Endothelial cell of umbilical vein (primary cell): ENCODE measurements at regions not wholly inside any gene's neighbourhood (a gene's known extent, or its start where the extent isn't known, plus 50 kb on each side); places are given as distances from the start of the nearest gene placed in this dataset.
"Not testable (repeated sequence)": the region's sequence is repeated elsewhere in the genome, so short reads cannot be mapped to it uniquely, and the experiment has no call there.

Experiments used
- BruUV-seq: library from RNA; stranded (reverse); fragments of 400-500 nt; replicated peaks from 2 replicates; lab custom pipeline; 2021; lab: Mats Ljungman, UMichigan
- CTCF ChIA-PET: fragments of 300-600, 350-600 bp; sonication (Branson Sonifier 250); formaldehyde crosslinking; loops from one replicate; lab custom pipeline; 2021; ENCODE audit warnings: antibody characterized with exemption, inconsistent platforms; lab: Charles Lee
- POLR2A ChIA-PET: fragments of 300-600, 350-600 bp; sonication (Branson Sonifier 250); formaldehyde crosslinking; loops from one replicate; lab custom pipeline; 2021; ENCODE audit warnings: antibody characterized with exemption, inconsistent platforms; lab: Charles Lee
- DNase-seq: peaks from one replicate; pipeline ENCODE4 v3.0.0-alpha.2; 2011; ENCODE audit warnings: low read depth, low spot score
- FAIRE-seq: peaks from 2 replicates; lab custom pipeline; 2011; peaks lifted over from hg19 to GRCh38; lab: Jason Lieb, UNC
- H2AFZ ChIP-seq: 2 replicates; pipeline ENCODE4 v1.6.0; 2012; ENCODE audit warnings: low read depth, low read length, control low read depth, inconsistent platforms
- H3K27ac ChIP-seq: 2 replicates; pipeline ENCODE4 v1.5.1; 2011; ENCODE audit warnings: low read depth, mild to moderate bottlenecking, control low read depth, low read length, moderate library complexity; ENCODE audit not compliant: insufficient read depth
- H3K27me3 ChIP-seq, 2 experiments: 2 replicates each; pipeline versions ENCODE4 v1.6.0 to v1.6.1; 2011; ENCODE audit warnings: low read length in 2 of 2, mixed read lengths in 1 of 2; ENCODE audit not compliant: control insufficient read depth in 2 of 2, insufficient read depth in 2 of 2
- H3K36me3 ChIP-seq, 2 experiments: 2 replicates in 1 of 2; 3 replicates in 1 of 2; pipeline ENCODE4 v1.5.1; 2011; ENCODE audit warnings: low read length in 2 of 2, mild to moderate bottlenecking in 1 of 2, moderate library complexity in 1 of 2; ENCODE audit not compliant: control insufficient read depth in 2 of 2, insufficient read depth in 2 of 2; ENCODE audit errors: extremely low read depth in 1 of 2
- H3K4me1 ChIP-seq: 3 replicates; pipeline ENCODE4 v1.5.1; 2011; ENCODE audit warnings: mild to moderate bottlenecking, low read length; ENCODE audit not compliant: control insufficient read depth, insufficient read depth; ENCODE audit errors: extremely low read depth
- H3K4me2 ChIP-seq: 2 replicates; pipeline ENCODE4 v1.6.1; 2011; ENCODE audit warnings: low read length, control low read depth, mixed read lengths; ENCODE audit not compliant: insufficient read depth
- H3K4me3 ChIP-seq, 3 experiments: fragments of 200-600 bp in 1 of 3; sonication (generic), shearing (Covaris generic) in 1 of 3; replicated peaks in 1 of 3; 2 replicates each; pipeline ENCODE4 v1.5.1; 2011 to 2016; ENCODE audit warnings: control low read depth in 3 of 3, low read length in 3 of 3, mild to moderate bottlenecking in 2 of 3, inconsistent platforms in 1 of 3, low read depth in 1 of 3, moderate library complexity in 1 of 3; ENCODE audit not compliant: insufficient read depth in 1 of 3
- H3K79me2 ChIP-seq: 2 replicates; pipeline ENCODE4 v1.6.0; 2012; ENCODE audit warnings: low read length, inconsistent platforms; ENCODE audit not compliant: control insufficient read depth, insufficient read depth
- H3K9ac ChIP-seq: replicated peaks from 2 replicates; pipeline ENCODE3; 2011; ENCODE audit warnings: low read length, control low read depth; ENCODE audit not compliant: insufficient read depth; ENCODE audit errors: extremely low read depth
- H3K9me1 ChIP-seq: replicated peaks from 3 replicates; pipeline ENCODE4 v1.6.0; 2011; ENCODE audit warnings: mild to moderate bottlenecking, low read length; ENCODE audit not compliant: control insufficient read depth, insufficient read depth; ENCODE audit errors: extremely low read depth
- H3K9me3 ChIP-seq: replicated peaks from 2 replicates; pipeline ENCODE4 v1.5.1; 2012; ENCODE audit warnings: low read length, inconsistent platforms; ENCODE audit not compliant: control insufficient read depth, insufficient read depth
- H4K20me1 ChIP-seq: replicated peaks from 2 replicates; pipeline ENCODE3; 2011; ENCODE audit warnings: mild to moderate bottlenecking, low read length; ENCODE audit not compliant: control insufficient read depth, insufficient read depth; ENCODE audit errors: extremely low read depth
- dilution Hi-C: fragments of 300-500 bp; cut with MboI; formaldehyde crosslinking; loops from one replicate; pipeline ENCODE4 v1.15.0; 2019; ENCODE audit warnings: low sequenced_read_pairs; ENCODE audit not compliant: extremely low pct_ligation_motif_present
- intact Hi-C: fragments of 100-400 bp; cut with micrococcal nuclease; formaldehyde crosslinking; loops from one replicate; pipeline ENCODE4 v1.10.0; 2022

GRCh38 chr9:61061059-61061458 lies 128.8 kb upstream of the SPATA31A7 start:
- POLR2A ChIA-PET, H3K9me1 ChIP-seq, H3K79me2 ChIP-seq, H3K9ac ChIP-seq, H3K9me3 ChIP-seq, H2AFZ ChIP-seq, intact Hi-C loops, H4K20me1 ChIP-seq, H3K27ac ChIP-seq, BruUV-seq, H3K27me3 ChIP-seq, H3K4me3 ChIP-seq, H3K36me3 ChIP-seq, H3K4me2 ChIP-seq, FAIRE-seq, H3K4me1 ChIP-seq, dilution Hi-C loops, DNase-seq, CTCF ChIA-PET: not testable (repeated sequence)

DNA sequence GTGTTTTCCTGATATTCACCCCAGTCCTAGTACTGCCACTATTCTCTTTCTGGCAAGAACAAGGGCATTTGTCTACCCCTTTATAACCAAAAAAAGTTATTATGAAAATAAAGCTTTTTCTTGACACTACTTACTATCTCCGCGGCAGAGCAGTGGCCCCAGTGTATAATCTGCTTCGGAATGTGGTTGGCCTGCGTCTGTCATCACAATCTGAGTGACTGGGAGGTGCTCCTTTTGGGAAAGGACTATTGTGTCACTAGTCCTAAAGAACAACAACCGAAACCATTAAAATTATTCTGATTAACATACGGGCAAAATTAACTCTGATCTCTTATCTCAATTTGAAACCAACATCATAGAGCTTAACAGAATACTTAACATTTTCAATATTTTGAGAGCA lies 117.0 kb upstream of the SPATA31A7 start:
- H3K36me3 ChIP-seq, intact Hi-C loops, BruUV-seq, H3K9me1 ChIP-seq, H3K79me2 ChIP-seq, H3K27ac ChIP-seq, H2AFZ ChIP-seq, H3K4me2 ChIP-seq, H3K4me3 ChIP-seq, H4K20me1 ChIP-seq, FAIRE-seq, H3K9me3 ChIP-seq, POLR2A ChIA-PET, H3K4me1 ChIP-seq, H3K9ac ChIP-seq, dilution Hi-C loops, DNase-seq, CTCF ChIA-PET, H3K27me3 ChIP-seq: not testable (repeated sequence)

GRCh38 chr9:61081785-61082184 lies 108.1 kb upstream of the SPATA31A7 start:
- H3K4me2 ChIP-seq, DNase-seq, intact Hi-C loops, H3K4me3 ChIP-seq, H3K4me1 ChIP-seq, dilution Hi-C loops, H3K9ac ChIP-seq, CTCF ChIA-PET, BruUV-seq, H3K79me2 ChIP-seq, H2AFZ ChIP-seq, FAIRE-seq, H3K36me3 ChIP-seq, H3K27ac ChIP-seq, POLR2A ChIA-PET, H4K20me1 ChIP-seq, H3K9me1 ChIP-seq, H3K27me3 ChIP-seq, H3K9me3 ChIP-seq: not testable (repeated sequence)

DNA sequence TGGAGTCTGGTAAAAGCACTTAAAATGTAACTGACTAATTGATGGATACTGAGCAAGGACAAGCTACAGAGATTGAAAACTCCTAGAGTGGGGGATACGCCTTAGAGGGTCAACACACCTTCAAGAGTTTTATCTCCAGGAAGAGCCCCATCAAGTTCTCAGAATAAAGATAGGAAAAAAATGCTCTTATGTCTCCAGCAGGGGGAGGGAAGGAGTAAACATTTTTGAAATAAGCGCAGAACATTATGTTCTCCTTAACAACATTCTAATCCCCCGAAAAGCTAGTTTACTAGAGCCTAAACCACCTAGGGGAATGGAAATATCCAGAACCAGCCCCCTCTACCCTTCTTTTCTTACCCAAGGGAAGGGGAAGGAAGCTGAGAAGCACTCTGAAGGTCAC lies 104.4 kb upstream of the SPATA31A7 start:
- POLR2A ChIA-PET, H3K9me3 ChIP-seq, dilution Hi-C loops, H4K20me1 ChIP-seq, H3K4me2 ChIP-seq, H3K9me1 ChIP-seq, H3K9ac ChIP-seq, BruUV-seq, H3K36me3 ChIP-seq, H3K27ac ChIP-seq, H2AFZ ChIP-seq, H3K4me3 ChIP-seq, intact Hi-C loops, H3K4me1 ChIP-seq, H3K27me3 ChIP-seq, CTCF ChIA-PET, H3K79me2 ChIP-seq, DNase-seq, FAIRE-seq: not testable (repeated sequence)
